CD4-positive, alpha-beta T cell treated with Interleukin-4 for 1 hour (primary cell): ENCODE measurements at regions not wholly inside any gene's neighbourhood (a gene's known extent, or its start where the extent isn't known, plus 50 kb on each side); places are given as distances from the start of the nearest gene placed in this dataset.
"Not testable (repeated sequence)": the region's sequence is repeated elsewhere in the genome, so short reads cannot be mapped to it uniquely, and the experiment has no call there.

Experiments used
- DNase-seq, 2 donors: peaks; one replicate each; pipeline ENCODE4 v3.0.0-alpha.2; 2020 to 2022

GRCh38 chr11:34830648-34831047 is 85.5 kb downstream of the APIP start:
- DNase-seq, result no peak

DNA sequence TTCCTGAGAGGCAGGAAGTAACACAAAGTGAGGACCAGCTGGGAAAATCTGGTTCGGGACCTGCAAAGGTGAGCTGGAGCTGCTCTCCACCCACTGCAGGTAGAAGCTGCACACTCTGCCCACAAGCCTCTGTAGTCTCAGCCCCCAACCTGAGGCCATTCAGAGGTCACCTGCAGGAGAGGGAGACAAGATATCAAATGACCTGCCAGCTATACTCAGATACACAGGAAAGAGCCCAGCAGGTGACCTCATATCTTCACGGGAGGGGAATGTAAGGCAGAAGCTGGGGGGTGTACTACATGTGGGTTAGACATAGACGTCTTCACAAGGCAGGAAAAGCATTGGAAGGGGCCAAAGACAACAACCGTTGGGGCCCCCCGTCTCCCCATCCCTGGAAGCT is 86.1 kb downstream of the APIP start:
- DNase-seq, result no peak

DNA sequence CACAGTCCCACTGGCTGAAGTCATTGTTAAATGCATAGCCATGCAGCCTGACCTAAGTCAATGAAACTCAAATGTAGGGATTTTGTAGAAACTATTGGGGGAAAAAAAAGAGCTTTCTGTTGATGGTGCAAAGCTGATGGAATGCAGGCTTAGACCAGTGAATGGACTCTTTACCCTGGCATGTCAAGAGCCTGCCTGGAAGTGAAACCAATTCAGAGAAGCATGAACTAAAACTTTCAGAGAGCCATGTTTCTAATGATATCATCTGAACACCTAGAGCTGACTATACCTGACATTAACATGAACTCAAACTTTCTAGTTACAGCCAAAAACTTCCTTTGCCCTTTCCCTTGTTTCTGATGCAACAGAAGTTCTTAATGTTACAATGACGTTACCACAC is 89.0 kb downstream of the APIP start:
- no peak for DNase-seq

DNA sequence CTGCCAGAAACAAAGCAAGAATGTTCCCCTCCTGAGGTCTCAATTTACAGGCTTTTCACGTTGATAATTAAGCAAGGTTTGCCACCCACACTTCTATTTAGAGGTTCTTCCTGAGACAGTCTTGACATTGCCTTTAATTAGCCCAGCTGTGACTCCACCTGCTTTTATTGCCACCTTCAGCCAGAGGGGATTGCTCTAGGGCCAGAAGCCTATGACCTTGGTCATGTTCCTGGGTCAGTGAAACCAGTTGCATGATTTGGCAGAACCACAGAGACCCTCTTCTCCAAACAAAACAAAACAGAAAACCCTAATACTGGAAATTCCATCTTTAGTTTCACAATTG is 89.8 kb downstream of the APIP start:
- no peak for DNase-seq

DNA sequence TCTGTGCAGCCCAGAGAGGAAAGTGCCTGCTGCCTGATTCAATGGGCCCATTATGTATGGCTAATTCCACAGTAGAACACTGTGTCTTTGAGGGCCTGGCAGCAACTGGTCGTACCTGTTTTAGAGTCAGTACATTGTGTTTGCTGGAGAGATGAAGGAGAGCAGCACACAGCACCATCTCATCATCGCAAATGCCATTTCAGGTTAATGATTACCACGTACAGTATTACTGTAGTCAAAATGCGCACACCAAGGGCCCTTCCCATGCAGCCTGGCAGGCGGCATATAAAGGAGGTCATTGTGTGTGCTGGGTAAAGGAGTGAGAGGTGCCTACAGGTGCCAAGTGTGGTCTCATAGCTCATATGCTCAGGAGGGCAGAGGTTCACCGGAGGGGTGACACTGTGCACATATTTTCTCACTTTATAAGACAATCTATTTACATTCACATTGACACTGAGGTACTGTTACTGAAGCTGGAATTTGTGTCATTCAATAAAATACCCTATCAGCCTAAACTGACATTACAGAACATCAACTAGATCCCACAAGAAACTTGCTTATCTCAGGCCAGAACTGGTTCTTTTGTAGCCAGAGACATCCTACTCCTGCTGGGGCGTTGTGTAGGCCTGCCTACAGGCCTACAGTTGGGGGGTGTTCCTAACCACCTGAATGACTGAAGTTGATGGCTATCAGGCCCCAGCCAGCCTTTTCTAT is 90.4 kb downstream of the APIP start:
- no peak for DNase-seq

- DNase-seq, result no peak
Observed at GRCh38 chr11:34825315-34825669, 90.9 kb downstream of the APIP start.

- no peak for DNase-seq
Observed at GRCh38 chr11:34824425-34824824, 91.8 kb downstream of the APIP start.

GRCh38 chr11:34823639-34824038 is 92.5 kb downstream of the APIP start:
- no peak for DNase-seq

DNA sequence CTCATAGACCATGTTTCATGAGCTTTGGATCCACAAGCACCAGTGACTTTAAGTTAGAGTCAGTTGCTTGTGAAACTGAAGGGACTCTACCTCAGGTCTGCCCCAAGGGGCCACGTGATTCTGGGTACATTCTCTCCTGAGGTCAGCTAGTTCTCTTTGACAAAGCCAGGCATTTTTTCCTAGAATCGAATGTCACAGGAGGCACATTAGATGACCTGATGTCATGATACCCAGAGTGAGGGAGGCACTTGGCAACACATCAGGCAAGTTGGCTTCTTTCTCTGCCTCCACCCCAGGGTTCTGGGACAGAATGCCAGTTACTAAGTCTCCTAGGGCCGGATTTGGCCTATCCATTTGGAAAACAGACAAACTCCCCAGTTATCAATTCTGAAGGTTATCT is 93.0 kb downstream of the APIP start:
- DNase-seq, result no peak

DNA sequence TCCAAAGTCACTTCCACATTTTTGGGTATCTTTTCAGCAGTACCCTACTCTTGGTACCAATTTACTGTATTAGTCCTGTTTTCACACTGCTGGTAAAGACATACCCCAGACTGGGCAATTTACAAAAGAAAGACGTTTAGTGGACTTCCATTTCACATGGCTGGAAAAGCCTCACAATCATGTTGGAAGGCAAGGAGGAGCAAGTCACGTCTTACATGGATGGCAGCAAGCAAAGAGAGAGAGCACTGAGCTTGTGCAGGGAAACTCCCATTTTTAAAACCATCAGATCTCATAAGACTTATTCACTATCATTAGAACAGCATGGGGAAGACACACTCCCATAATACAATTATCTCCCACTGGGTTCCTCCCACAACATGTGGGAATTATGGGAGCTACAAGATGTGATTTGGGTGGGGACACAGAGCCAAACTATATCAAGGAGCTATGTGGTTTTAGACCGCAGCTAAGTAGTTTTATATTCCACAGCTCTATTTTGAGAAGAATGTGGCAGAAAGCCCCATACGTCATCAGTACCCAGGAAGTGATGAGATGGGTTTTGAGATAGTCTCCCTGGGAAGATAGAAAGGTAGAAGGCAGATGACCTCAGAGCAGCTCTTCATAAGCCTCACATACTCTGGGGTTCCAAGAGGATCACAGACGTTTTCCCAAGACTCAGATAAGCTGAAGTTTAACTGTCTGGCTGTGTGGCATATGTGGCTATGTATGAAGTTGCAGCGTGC is 96.3 kb downstream of the APIP start:
- DNase-seq, result peak in 1 of 2 donors; percentile 38

- DNase-seq, result not testable (repeated sequence)
Observed at GRCh38 chr11:34817812-34818211, 98.4 kb downstream of the APIP start.

GRCh38 chr11:34816698-34817213 is 99.4 kb downstream of the APIP start:
- no peak for DNase-seq

DNA sequence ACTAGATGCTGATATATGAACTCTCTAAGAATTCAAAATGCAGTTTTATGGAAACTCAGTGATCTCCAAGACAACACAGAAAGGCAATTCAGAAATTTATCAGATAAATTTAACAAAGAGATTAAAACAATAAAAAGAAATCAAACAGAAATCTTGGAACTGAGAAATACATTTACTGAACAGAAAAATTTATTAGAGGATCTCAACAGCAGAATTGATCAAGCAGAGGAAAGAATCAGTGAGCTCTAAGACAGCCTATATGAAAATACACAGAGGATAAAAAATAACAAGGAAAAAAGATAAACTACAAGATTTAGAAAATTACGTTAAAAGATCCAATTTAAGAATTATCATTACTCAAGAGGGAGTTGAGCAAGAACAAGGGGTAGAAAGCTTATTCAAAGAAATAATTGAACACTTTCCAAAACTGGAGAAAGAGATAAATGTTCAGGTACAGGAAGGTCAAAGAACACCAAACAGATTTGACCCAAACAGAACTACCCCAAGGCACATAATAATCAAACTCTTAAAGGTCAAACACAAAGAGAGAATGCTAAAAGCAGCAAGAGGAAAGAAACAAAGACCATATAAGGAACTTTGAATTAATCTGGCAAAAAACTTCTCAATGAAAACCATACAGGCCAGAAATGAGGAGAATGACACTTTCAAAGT is 103.1 kb downstream of the APIP start:
- DNase-seq, result no peak

- DNase-seq, result no peak
Observed at GRCh38 chr11:34811858-34812257, 104.3 kb downstream of the APIP start.

DNA sequence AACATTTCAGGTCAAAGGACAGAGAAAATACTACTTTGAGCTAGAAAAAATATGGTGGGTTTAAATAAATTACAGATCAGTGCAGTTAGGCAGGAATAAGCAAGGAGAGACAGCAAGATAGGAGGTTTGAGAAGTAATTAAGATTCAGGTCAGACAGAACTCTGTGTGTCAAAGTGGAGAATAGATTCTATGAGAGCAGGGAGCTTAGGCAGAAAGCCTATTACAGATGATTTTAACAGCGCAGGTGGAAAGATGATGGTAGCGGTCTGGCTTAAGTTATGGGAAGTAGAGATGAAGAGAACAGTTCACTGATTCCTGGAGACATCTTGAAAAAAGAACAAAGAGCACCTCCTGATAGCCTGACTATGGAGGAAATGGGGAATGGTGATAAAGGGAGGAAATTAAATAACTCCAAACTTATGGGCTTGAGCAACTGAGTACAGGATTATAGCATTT is 106.0 kb downstream of the APIP start:
- no peak for DNase-seq

DNA sequence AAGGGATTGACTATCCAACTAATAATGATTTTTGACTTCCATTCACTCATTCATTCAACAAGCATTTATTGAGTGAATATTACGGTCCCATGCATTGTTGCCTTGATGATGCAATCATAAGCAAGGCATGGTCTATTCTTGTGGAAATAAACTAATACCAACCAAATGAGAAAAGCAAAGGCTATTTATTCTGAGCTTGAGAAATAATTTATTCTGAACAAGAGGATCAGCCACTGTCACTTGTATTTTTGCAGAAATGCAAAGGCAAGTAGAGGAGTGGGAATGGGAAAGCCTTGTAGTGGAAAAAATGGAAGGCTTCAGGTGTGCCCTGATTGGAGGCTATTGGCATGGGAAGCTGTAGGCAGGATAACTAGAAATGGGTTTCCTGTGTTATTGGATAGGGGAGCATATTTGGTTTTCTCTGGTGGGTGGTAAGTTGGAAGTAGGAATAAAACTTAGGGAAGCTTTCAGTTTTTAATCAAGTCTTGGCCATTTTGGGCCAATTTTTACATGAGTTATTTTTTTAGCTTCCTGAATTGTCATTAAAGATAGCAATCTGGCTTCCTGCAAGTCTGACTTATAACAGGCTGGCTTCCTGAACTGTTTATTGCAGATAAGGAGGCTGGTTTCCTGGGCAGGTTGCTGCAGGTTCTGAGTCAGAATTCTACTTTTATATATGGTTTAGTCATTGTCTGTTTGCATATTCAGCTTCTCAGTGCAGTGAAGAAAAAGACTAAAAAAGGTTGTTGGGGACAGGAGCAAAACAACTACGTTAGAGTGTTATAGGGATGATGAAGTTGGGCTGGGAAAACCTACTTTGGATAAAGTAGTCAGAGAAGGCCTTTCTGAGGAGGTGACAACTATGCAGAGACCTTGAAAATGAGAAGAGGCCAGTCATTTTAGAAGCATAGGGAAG is 106.7 kb downstream of the APIP start:
- DNase-seq, result no peak

GRCh38 chr11:34806875-34807274 is 109.3 kb downstream of the APIP start:
- DNase-seq, result no peak

DNA sequence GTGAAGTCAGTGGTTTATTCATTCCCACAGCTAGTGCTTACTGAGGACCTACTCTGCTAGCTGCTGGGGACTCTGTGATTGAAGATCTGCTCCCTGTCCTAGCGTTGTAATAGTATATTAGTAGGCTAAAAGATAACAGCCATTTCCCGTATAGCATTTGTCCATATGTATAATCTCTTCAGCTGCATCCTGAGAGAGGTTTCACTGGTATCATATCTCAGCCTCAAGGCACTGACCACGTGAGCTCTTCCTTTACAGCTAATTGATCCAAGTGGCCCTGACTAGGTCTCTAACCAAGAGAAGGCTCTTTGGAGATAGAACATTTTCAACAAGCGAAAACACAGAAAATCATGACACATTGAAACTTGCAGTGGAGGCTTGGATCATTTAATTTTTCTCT is 110.2 kb downstream of the APIP start:
- no peak for DNase-seq

- no peak for DNase-seq
Observed at GRCh38 chr11:34799848-34800247, 116.3 kb downstream of the APIP start.

DNA sequence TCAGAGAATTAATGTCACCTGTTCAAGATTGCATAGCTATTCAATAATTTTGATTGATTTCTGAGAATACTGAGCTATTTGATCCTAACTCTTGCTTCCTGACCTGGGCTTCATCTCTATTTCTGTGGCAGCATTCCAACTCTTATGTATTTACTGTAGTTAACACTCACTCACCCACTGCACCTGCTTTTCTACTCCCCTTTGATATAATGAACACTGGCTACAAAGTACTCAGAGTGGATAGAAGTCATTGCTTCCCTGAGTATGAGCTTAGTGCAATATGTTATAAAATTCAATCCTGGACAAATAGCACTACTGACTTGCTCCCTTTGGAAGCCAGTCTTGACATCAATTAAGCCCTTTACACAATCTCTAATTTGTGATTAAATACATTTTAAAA is 117.2 kb downstream of the APIP start:
- no peak for DNase-seq

DNA sequence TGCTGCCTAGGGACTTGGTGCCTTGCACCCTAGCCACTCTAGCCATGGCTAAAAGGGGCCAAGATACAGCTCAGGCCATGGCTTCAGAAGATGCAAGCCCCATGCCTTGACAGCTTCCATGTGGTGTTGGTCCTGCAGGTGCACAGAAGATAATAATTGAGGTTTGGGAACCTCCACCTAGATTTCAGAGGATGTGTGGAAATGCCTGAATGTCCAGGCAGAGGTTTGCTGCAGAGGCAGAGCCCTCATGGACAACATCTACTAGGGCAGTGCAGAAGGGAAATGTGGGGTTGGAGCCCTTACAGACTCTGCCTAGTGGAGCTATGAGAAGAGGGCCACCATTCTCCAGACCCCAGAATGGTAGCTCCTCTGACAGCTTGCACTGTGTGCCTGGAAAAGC is 118.7 kb downstream of the APIP start:
- not testable (repeated sequence) for DNase-seq

DNA sequence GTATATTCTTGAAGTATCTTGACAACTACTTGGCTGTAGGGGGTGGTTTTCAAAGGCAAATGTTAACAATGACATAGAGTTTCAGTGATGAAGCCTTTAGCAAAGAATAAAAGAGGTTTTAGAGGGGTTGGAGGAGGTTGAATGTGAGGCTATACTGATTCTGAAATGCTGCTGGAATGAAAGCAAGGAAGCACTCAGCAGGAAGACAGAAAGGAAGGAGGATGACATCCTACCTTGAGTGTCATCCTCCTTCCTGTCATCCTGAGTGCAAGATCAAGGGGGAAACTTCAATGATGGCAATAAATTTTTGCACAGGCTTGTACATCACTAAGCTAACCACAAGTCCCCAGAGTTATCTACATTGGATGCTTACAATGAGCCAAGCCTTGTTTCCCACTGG is 120.5 kb downstream of the APIP start:
- DNase-seq, result no peak

DNA sequence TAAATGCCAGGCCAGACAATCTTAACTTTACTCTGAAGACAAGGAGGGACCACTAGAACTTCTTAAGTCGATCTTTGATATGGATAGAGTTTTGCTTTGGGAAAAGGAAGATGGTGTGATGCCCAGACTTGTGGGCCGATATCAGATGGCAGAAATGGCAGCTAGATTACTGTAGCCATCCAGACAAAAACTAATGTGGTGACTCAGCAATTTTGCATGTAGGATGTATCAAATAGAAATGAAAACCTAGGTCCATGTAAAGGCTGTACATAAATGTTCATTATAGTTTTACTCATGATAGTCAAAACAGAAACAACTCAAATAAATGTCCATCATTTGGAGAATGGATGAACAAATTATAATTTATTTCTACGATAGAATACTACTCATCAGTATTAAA is 121.5 kb downstream of the APIP start:
- no peak for DNase-seq
